GM18499 (cell line): ENCODE measurements at regions not wholly inside any gene's neighbourhood (a gene's known extent, or its start where the extent isn't known, plus 50 kb on each side); places are given as distances from the start of the nearest gene placed in this dataset.

Source experiments
- ATAC-seq: cut with Tn5 transposase; IDR thresholded peaks from one replicate; pipeline ENCODE4 v1.9.1; 2021; ENCODE audit warnings: moderate number of reproducible peaks; ENCODE audit not compliant: insufficient read depth, unreplicated experiment

GRCh38 chr1:184301227-184301626 is 85.6 kb upstream of the C1orf21 start:
- no peak for ATAC-seq

DNA sequence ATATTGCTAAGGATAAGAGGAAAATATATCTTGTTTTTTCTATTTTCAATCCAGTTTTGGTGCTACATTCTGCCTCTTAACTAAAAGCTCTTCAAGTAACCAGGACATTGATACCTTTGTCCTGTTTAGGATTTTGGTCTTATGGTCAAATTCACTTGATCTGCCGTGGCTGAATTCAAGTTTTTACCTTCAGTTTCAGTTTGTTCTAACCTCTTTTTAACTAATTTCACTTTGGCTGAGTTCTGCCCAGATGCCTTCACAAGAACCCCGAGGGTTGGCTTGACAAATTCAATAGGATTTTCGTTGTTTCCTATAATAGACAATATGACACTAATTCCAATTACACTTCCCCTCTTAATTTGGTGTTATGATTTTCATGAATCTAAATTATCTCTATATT is 84.5 kb upstream of the C1orf21 start:
- ATAC-seq: no peak

DNA sequence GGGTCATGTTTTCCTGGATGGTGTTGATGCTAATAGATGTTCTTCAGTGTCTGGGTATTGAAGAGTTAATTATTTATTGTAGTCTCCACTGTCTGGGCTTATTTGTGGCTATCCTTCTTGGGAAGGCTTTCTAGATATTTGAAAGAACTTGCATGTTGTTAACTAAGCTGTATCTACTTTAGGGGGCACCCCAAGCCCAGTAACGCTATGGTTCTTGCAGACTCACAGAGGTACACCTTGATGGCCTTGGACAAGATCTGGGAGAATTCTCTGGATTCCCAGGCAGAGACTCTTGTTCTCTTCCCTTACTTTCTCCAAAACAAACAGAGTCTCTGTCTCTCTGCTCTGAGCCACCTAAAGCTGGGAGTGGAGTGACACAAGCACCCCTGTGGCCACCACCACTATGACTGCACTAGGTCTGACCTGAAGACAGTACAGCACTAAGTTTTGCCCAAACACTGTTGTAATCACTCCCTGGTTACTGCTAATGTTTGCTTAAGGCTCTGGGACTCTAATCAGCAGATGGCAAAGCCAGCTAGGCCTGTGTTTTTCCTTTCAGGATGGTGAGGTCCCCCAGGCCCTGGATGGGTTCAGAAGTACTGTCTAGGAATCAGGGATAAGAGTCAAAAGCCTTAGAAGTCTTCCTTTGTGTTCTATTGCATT is 76.5 kb upstream of the C1orf21 start:
- no peak for ATAC-seq

- ATAC-seq: no peak
Measured at GRCh38 chr1:184311580-184311979, 75.2 kb upstream of the C1orf21 start.

GRCh38 chr1:184315254-184315653 is 71.6 kb upstream of the C1orf21 start:
- ATAC-seq: no peak

DNA sequence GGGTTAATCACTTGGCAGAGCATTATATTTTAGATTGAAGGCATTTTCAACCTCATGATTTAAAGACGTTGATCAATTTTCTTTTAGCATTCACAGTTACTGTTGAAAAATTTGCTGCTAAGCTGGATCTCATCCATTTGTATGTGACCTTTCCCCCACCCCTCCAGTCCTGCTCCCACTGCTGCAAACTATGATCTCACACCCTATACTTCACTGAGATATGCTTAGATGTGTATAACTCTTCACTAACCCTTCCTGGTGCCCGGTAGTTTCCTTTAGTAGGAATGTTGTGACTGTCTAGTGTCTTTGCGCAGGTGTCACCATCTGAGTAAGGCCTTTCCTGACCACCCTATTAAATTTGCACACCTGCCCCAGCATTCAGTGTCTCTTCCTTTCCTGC is 67.0 kb upstream of the C1orf21 start:
- ATAC-seq: no peak

- ATAC-seq: no peak
Measured at GRCh38 chr1:184322253-184322652, 64.6 kb upstream of the C1orf21 start.

- no peak for ATAC-seq
Measured at GRCh38 chr1:184324972-184325371, 61.9 kb upstream of the C1orf21 start.

- ATAC-seq: no peak
Measured at GRCh38 chr1:184326278-184326677, 60.6 kb upstream of the C1orf21 start.

DNA sequence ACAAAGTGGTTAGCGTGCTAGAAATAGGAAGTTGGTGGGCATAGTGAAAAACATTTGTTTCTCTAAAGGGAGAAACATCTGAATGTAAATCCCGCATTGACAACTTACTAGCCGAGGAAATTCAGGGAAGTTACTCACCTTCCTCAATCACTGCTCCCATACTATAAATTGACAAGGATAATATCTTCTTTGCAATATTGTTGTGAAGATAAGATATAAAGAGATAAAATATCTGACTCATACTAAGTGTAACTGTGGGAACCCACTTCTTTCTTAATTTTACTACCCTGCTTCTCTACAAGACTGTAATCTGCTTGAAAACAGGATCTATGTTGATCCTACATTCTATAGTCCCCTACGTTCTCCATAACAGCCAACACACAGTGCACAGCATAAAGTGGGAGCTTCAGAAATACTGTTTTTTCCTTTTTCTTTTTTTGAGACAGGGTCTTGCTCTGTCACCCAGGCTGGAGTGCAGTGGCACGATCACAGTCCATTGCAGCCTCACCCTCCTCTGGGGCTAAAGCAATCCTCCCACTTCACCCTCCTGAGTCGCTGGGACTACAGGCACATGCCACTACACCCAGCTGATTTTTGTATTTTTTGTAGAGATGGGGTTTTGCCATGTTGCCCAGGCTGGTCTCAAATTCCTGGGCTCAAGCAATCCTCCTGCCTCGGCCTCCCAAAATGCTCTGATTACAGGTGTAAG is 57.4 kb upstream of the C1orf21 start:
- no peak for ATAC-seq

GRCh38 chr1:184329962-184330868 is 56.6 kb upstream of the C1orf21 start:
- ATAC-seq: no peak

- ATAC-seq: no peak
Measured at GRCh38 chr1:184330875-184331274, 56.0 kb upstream of the C1orf21 start.
